ENCODE measurements at regions not wholly inside any gene's neighbourhood (a gene's known extent, or its start where the extent isn't known, plus 50 kb on each side); places are given as distances from the start of the nearest gene placed in this dataset.

GRCh38 chr14:101410126-101410525 lies 151.2 kb upstream of the DIO3 start:
- Histone ChIP-seq H3K9me2 (ENCODE audit: insufficient read depth, low read length) (no peaks in the 10 kb centered on the region), H3F3A (ENCODE audit: insufficient read depth, low read length, poor library complexity, severe bottlenecking) (no peaks in the 10 kb centered on the region), H3K79me2 (replicated peaks; ENCODE audit: insufficient read depth, low read length) (no peaks in the 10 kb centered on the region), H3K4me3 (ENCODE audit: low read length) (no peak overlapping the region), H3K4me2 (ENCODE audit: low read length) (no peak overlapping the region), H4K20me1 (ENCODE audit: insufficient read depth) (no peaks in the 10 kb centered on the region), H3K27ac (ENCODE audit: low read length) (no peak overlapping the region), H3K9ac (ENCODE audit: low read length) (no peak overlapping the region), H2AFZ (ENCODE audit: low read depth, low read length) (no peak overlapping the region), H3K36me3 (ENCODE audit: insufficient read depth, low read length) (no peaks in the 10 kb centered on the region), H3K27me3 (ENCODE audit: insufficient read depth, low read depth, low read length) (no peaks in the 10 kb centered on the region), H3K9me3 (ENCODE audit: low read length) (no peaks in the 10 kb centered on the region)
- no peak for TF ChIP-seq MXI1 (conservative IDR thresholded peaks at IDR 0.05; ENCODE audit: poor library complexity, severe bottlenecking)
- TF ChIP-seq EP300 (conservative IDR thresholded peaks at IDR 0.05; ENCODE audit: poor library complexity, severe bottlenecking): no peak
- TF ChIP-seq, protein P1, sequence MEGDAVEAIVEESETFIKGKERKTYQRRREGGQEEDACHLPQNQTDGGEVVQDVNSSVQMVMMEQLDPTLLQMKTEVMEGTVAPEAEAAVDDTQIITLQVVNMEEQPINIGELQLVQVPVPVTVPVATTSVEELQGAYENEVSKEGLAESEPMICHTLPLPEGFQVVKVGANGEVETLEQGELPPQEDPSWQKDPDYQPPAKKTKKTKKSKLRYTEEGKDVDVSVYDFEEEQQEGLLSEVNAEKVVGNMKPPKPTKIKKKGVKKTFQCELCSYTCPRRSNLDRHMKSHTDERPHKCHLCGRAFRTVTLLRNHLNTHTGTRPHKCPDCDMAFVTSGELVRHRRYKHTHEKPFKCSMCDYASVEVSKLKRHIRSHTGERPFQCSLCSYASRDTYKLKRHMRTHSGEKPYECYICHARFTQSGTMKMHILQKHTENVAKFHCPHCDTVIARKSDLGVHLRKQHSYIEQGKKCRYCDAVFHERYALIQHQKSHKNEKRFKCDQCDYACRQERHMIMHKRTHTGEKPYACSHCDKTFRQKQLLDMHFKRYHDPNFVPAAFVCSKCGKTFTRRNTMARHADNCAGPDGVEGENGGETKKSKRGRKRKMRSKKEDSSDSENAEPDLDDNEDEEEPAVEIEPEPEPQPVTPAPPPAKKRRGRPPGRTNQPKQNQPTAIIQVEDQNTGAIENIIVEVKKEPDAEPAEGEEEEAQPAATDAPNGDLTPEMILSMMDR (IDR thresholded peaks at IDR 0.05; ENCODE audit: poor library complexity, severe bottlenecking): no peak
- TF ChIP-seq RAD21 (conservative IDR thresholded peaks at IDR 0.05): no peak
- no peak for TF ChIP-seq SMC3 (conservative IDR thresholded peaks at IDR 0.05; ENCODE audit: poor library complexity)
- TF ChIP-seq TAF1 (IDR thresholded peaks at IDR 0.05; ENCODE audit: low read depth): no peak

DNA sequence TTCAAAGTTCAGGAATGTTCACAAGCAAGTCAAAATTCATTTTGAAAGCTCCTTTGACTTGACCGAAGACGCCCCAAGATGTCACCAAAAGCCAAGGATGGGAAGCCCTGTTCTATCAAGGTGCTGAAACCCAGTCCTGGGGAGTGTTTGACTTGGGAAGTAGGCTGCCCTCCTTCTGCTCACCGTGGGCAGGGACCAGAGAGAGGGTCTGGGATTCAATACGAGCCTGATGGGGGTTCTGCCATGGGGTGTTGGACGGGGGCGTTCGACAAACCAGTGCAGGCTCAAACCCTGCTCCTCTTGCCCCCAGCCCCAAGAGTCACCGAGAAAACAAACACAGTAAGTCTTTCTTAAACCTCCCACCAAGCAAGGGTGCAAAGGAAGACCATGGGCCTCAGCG lies 150.1 kb upstream of the DIO3 start:
- Histone ChIP-seq H3K79me2 (replicated peaks; ENCODE audit: insufficient read depth, low read length) (no peaks in the 10 kb centered on the region), H3K9me3 (ENCODE audit: low read length) (no peaks in the 10 kb centered on the region), H3K4me2 (ENCODE audit: low read length) (no peak overlapping the region), H3K9me2 (ENCODE audit: insufficient read depth, low read length) (no peaks in the 10 kb centered on the region), H3K9ac (ENCODE audit: low read length) (no peak overlapping the region), H3K27me3 (ENCODE audit: insufficient read depth, low read depth, low read length) (no peaks in the 10 kb centered on the region), H3K4me3 (ENCODE audit: low read length) (no peak overlapping the region), H3F3A (ENCODE audit: insufficient read depth, low read length, poor library complexity, severe bottlenecking) (no peaks in the 10 kb centered on the region), H4K20me1 (ENCODE audit: insufficient read depth) (no peaks in the 10 kb centered on the region), H3K27ac (ENCODE audit: low read length) (no peak overlapping the region), H2AFZ (ENCODE audit: low read depth, low read length) (no peak overlapping the region), H3K36me3 (ENCODE audit: insufficient read depth, low read length) (no peaks in the 10 kb centered on the region)
- no peak for TF ChIP-seq TAF1 (IDR thresholded peaks at IDR 0.05; ENCODE audit: low read depth)
- TF ChIP-seq, protein P1 (IDR thresholded peaks at IDR 0.05; ENCODE audit: poor library complexity, severe bottlenecking): no peak
- TF ChIP-seq POLR2AphosphoS5 (IDR thresholded peaks at IDR 0.05): no peak
- no peak for TF ChIP-seq REST (IDR thresholded peaks at IDR 0.05; ENCODE audit: borderline replicate concordance)
- TF ChIP-seq RAD21 (conservative IDR thresholded peaks at IDR 0.05): no peak
- no peak for TF ChIP-seq SMC3 (conservative IDR thresholded peaks at IDR 0.05; ENCODE audit: poor library complexity)
- no peak for TF ChIP-seq EP300 (conservative IDR thresholded peaks at IDR 0.05; ENCODE audit: poor library complexity, severe bottlenecking)
- TF ChIP-seq MXI1 (conservative IDR thresholded peaks at IDR 0.05; ENCODE audit: poor library complexity, severe bottlenecking): no peak
- TF ChIP-seq EZH2 (IDR thresholded peaks at IDR 0.05; ENCODE audit: borderline replicate concordance, insufficient read depth, low read length, poor library complexity, severe bottlenecking): no peak

All from neural cell (in vitro differentiated cells).